GM23338 (cell line): ENCODE measurements at regions not wholly inside any gene's neighbourhood (a gene's known extent, or its start where the extent isn't known, plus 50 kb on each side); places are given as distances from the start of the nearest gene placed in this dataset.

ENCODE experiments used
- ATAC-seq: fragments of 200-7000 bp; cut with Tn5 transposase; 3 replicates; pipeline ENCODE4 v1.9.1; 2020
- DNase-seq: peaks from one replicate; pipeline ENCODE4 v3.0.0-alpha.2; 2015; ENCODE audit warnings: low spot score
- H2AFZ ChIP-seq: fragments of 200-600 bp; sonication (generic); 2 replicates; pipeline ENCODE4 v1.8.0; 2016; ENCODE audit warnings: antibody characterized with exemption, mild to moderate bottlenecking, moderate library complexity
- H3F3A ChIP-seq: fragments of 200-600 bp; sonication (generic); replicated peaks from 2 replicates; pipeline ENCODE4 v1.8.0; 2017; ENCODE audit warnings: antibody characterized with exemption, mixed run types, low read depth
- H3K27ac ChIP-seq: fragments of 200-600 bp; sonication (generic); 2 replicates; pipeline ENCODE4 v1.6.1; 2016; ENCODE audit warnings: low read depth
- H3K27me3 ChIP-seq: fragments of 200-600 bp; sonication (generic); 2 replicates; pipeline ENCODE4 v1.8.0; 2016; ENCODE audit warnings: mild to moderate bottlenecking, mixed run types, moderate library complexity; ENCODE audit not compliant: insufficient read depth
- H3K36me3 ChIP-seq: fragments of 200-600 bp; sonication (generic); 2 replicates; pipeline ENCODE4 v1.8.0; 2016; ENCODE audit warnings: mild to moderate bottlenecking; ENCODE audit not compliant: insufficient read depth
- H3K4me1 ChIP-seq: fragments of 200-600 bp; sonication (generic); 2 replicates; pipeline ENCODE4 v1.8.0; 2016; ENCODE audit warnings: mild to moderate bottlenecking, moderate library complexity; ENCODE audit not compliant: insufficient read depth
- H3K4me2 ChIP-seq: fragments of 200-600 bp; sonication (generic); 2 replicates; pipeline ENCODE4 v1.7.1; 2017; ENCODE audit warnings: mixed run types
- H3K4me3 ChIP-seq: fragments of 200-600 bp; sonication (generic); 2 replicates; pipeline ENCODE4 v1.6.1; 2016; ENCODE audit warnings: mixed run types
- H3K79me2 ChIP-seq: fragments of 200-600 bp; sonication (generic); replicated peaks from 2 replicates; pipeline ENCODE4 v1.8.0; 2017; ENCODE audit warnings: mild to moderate bottlenecking; ENCODE audit not compliant: insufficient read depth
- H3K9me2 ChIP-seq: fragments of 200-600 bp; sonication (generic); 2 replicates; pipeline ENCODE4 v1.8.0; 2017; ENCODE audit not compliant: insufficient read depth
- H4K20me1 ChIP-seq: fragments of 200-600 bp; sonication (generic); replicated peaks from 2 replicates; pipeline ENCODE4 v1.8.0; 2017; ENCODE audit warnings: mild to moderate bottlenecking; ENCODE audit not compliant: insufficient read depth
- H3K27ac Mint-ChIP-seq: 2 replicates; pipeline ENCODE4 v1.8.0; 2020; ENCODE audit warnings: inconsistent platforms, mild to moderate bottlenecking, moderate library complexity, mixed read lengths
- H3K27me3 Mint-ChIP-seq: 3 replicates; pipeline ENCODE4 v1.8.0; 2022; ENCODE audit warnings: low read depth, mild to moderate bottlenecking, moderate library complexity, mixed read lengths, inconsistent platforms; ENCODE audit not compliant: insufficient read depth, poor library complexity
- H3K36me3 Mint-ChIP-seq: 3 replicates; pipeline ENCODE4 v1.8.0; 2021; ENCODE audit warnings: low read depth, mild to moderate bottlenecking, inconsistent platforms, moderate library complexity, mixed read lengths
- H3K4me1 Mint-ChIP-seq: 3 replicates; pipeline ENCODE4 v1.8.0; 2020; ENCODE audit warnings: mild to moderate bottlenecking, inconsistent platforms, mixed read lengths
- H3K4me3 Mint-ChIP-seq: 3 replicates; pipeline ENCODE4 v1.8.0; 2021; ENCODE audit warnings: moderate library complexity, mild to moderate bottlenecking, inconsistent platforms, mixed read lengths
- H3K9me3 Mint-ChIP-seq: 3 replicates; pipeline ENCODE4 v1.8.0; 2020; ENCODE audit warnings: moderate library complexity, mild to moderate bottlenecking, inconsistent platforms, mixed read lengths
- CREB1 ChIP-seq: fragments of 250-450 bp; sonication (Bioruptor Pico); IDR thresholded peaks from 2 replicates; pipeline ENCODE4 v1.5.0; 2020; ENCODE audit warnings: low read depth, mild to moderate bottlenecking, moderate library complexity
- EZH2phosphoT487 ChIP-seq: fragments of 200-600 bp; sonication (generic); IDR thresholded peaks from one replicate; pipeline ENCODE4 v1.8.1; 2018; ENCODE audit warnings: antibody characterized with exemption; ENCODE audit not compliant: unreplicated experiment
- JUNB ChIP-seq: IDR thresholded peaks from one replicate; pipeline ENCODE4 v1.6.1; 2016; ENCODE audit warnings: antibody characterized with exemption; ENCODE audit not compliant: unreplicated experiment
- NANOG ChIP-seq: IDR thresholded peaks from 2 replicates; pipeline ENCODE4 v1.6.1; 2016; ENCODE audit warnings: antibody characterized with exemption, borderline replicate concordance
- POLR2AphosphoS5 ChIP-seq: IDR thresholded peaks from 2 replicates; pipeline ENCODE4 v1.6.1; 2016; ENCODE audit warnings: antibody characterized with exemption, low read depth
- REST ChIP-seq: IDR thresholded peaks from one replicate; pipeline ENCODE4 v1.6.1; 2018; ENCODE audit warnings: antibody characterized with exemption; ENCODE audit not compliant: unreplicated experiment
- STAT1 ChIP-seq: IDR thresholded peaks from one replicate; pipeline ENCODE4 v1.6.1; 2016; ENCODE audit warnings: antibody characterized with exemption; ENCODE audit not compliant: unreplicated experiment
- ZNF331 ChIP-seq: fragments of 250-450 bp; sonication (Bioruptor Pico); IDR thresholded peaks from 2 replicates; pipeline ENCODE4 v1.5.0; 2020; ENCODE audit warnings: low read depth, mild to moderate bottlenecking, moderate library complexity
- TF ChIP-seq, protein P1 (sequence below): fragments of 250-450 bp; sonication (Bioruptor Pico); IDR thresholded peaks from 2 replicates; pipeline ENCODE4 v1.5.0; 2020; ENCODE audit warnings: mild to moderate bottlenecking, moderate library complexity
- TF ChIP-seq, protein P2 (sequence below): IDR thresholded peaks from 2 replicates; pipeline ENCODE4 v1.6.1; 2016; ENCODE audit warnings: antibody characterized with exemption

DNA sequence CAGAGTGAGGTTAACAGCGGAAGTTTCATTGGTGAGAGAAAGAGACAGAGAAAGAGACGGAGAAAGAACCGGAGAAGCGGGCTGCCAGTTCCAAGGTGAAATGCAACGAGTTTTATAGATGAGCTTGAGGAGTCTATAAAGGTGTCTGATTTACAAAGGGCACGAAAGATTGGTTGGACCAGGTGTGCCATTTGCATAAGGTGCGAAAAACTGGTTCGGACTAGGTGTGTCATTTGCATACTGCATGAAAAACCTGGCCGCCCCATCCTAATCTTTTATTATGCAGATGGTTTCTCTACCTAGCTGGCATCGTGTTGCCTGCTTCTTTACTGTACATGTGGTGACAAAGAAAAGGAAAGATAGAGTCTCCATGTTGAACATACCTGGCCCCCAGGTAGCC, 253.8 kb upstream of the IGF1R start (continued):
- TF ChIP-seq, protein P1, sequence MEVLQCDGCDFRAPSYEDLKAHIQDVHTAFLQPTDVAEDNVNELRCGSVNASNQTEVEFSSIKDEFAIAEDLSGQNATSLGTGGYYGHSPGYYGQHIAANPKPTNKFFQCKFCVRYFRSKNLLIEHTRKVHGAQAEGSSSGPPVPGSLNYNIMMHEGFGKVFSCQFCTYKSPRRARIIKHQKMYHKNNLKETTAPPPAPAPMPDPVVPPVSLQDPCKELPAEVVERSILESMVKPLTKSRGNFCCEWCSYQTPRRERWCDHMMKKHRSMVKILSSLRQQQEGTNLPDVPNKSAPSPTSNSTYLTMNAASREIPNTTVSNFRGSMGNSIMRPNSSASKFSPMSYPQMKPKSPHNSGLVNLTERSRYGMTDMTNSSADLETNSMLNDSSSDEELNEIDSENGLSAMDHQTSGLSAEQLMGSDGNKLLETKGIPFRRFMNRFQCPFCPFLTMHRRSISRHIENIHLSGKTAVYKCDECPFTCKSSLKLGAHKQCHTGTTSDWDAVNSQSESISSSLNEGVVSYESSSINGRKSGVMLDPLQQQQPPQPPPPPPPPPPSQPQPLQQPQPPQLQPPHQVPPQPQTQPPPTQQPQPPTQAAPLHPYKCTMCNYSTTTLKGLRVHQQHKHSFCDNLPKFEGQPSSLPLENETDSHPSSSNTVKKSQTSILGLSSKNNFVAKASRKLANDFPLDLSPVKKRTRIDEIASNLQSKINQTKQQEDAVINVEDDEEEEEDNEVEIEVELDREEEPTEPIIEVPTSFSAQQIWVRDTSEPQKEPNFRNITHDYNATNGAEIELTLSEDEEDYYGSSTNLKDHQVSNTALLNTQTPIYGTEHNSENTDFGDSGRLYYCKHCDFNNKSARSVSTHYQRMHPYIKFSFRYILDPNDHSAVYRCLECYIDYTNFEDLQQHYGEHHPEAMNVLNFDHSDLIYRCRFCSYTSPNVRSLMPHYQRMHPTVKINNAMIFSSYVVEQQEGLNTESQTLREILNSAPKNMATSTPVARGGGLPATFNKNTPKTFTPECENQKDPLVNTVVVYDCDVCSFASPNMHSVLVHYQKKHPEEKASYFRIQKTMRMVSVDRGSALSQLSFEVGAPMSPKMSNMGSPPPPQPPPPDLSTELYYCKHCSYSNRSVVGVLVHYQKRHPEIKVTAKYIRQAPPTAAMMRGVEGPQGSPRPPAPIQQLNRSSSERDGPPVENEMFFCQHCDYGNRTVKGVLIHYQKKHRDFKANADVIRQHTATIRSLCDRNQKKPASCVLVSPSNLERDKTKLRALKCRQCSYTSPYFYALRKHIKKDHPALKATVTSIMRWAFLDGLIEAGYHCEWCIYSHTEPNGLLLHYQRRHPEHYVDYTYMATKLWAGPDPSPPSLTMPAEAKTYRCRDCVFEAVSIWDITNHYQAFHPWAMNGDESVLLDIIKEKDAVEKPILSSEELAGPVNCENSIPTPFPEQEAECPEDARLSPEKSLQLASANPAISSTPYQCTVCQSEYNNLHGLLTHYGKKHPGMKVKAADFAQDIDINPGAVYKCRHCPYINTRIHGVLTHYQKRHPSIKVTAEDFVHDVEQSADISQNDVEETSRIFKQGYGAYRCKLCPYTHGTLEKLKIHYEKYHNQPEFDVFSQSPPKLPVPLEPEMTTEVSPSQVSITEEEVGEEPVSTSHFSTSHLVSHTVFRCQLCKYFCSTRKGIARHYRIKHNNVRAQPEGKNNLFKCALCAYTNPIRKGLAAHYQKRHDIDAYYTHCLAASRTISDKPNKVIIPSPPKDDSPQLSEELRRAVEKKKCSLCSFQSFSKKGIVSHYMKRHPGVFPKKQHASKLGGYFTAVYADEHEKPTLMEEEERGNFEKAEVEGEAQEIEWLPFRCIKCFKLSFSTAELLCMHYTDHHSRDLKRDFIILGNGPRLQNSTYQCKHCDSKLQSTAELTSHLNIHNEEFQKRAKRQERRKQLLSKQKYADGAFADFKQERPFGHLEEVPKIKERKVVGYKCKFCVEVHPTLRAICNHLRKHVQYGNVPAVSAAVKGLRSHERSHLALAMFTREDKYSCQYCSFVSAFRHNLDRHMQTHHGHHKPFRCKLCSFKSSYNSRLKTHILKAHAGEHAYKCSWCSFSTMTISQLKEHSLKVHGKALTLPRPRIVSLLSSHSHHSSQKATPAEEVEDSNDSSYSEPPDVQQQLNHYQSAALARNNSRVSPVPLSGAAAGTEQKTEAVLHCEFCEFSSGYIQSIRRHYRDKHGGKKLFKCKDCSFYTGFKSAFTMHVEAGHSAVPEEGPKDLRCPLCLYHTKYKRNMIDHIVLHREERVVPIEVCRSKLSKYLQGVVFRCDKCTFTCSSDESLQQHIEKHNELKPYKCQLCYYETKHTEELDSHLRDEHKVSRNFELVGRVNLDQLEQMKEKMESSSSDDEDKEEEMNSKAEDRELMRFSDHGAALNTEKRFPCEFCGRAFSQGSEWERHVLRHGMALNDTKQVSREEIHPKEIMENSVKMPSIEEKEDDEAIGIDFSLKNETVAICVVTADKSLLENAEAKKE (CRISPR knock-in tag) = no peak
- TF ChIP-seq NANOG (no peak), POLR2AphosphoS5 (no peak), JUNB (no peak)
- TF ChIP-seq, protein P2, sequence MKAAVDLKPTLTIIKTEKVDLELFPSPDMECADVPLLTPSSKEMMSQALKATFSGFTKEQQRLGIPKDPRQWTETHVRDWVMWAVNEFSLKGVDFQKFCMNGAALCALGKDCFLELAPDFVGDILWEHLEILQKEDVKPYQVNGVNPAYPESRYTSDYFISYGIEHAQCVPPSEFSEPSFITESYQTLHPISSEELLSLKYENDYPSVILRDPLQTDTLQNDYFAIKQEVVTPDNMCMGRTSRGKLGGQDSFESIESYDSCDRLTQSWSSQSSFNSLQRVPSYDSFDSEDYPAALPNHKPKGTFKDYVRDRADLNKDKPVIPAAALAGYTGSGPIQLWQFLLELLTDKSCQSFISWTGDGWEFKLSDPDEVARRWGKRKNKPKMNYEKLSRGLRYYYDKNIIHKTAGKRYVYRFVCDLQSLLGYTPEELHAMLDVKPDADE = no peak

GRCh38 chr15:98395974-98396610, 252.2 kb upstream of the IGF1R start:
- Histone ChIP-seq H3K4me1 (peaks cover 17% of the 10 kb centered on the region), H3K27ac (no peak overlapping the region), H3K36me3 (no peaks in the 10 kb centered on the region), H3F3A (no peaks in the 10 kb centered on the region), H3K79me2 (no peaks in the 10 kb centered on the region), H2AFZ (peak overlapping the region; percentile 3), H3K4me2 (no peak overlapping the region), H3K27me3 (no peaks in the 10 kb centered on the region), H3K9me2 (no peaks in the 10 kb centered on the region; the same call in 1 of the 2 replicates), H3K4me3 (no peak overlapping the region), H4K20me1 (no peaks in the 10 kb centered on the region)
- H3K27me3 Mint-ChIP-seq = peaks cover 5% of the 10 kb centered on the region
- DNase-seq (no peak), ATAC-seq (no peak)
- H3K4me3 Mint-ChIP-seq = no peak overlapping the region
- no peak overlapping the region for H3K27ac Mint-ChIP-seq
- H3K36me3 Mint-ChIP-seq = peaks cover 3% of the 10 kb centered on the region; the same call in 1 of the 3 replicates
- H3K4me1 Mint-ChIP-seq = peaks cover 29% of the 10 kb centered on the region
- 0 out of 3 replicates have a peak, but pooled peaks cover 2% of the 10 kb centered on the region for H3K9me3 Mint-ChIP-seq
- TF ChIP-seq CREB1 (CRISPR knock-in tag) = no peak
- no peak for TF ChIP-seq NANOG
- TF ChIP-seq ZNF331 = no peak
- TF ChIP-seq EZH2phosphoT487 = no peak
- no peak for TF ChIP-seq STAT1
- TF ChIP-seq REST = no peak
